HUDEP-2 (cell line): ENCODE measurements at regions not wholly inside any gene's neighbourhood (a gene's known extent, or its start where the extent isn't known, plus 50 kb on each side); places are given as distances from the start of the nearest gene placed in this dataset.
"Not testable (repeated sequence)": the region's sequence is repeated elsewhere in the genome, so short reads cannot be mapped to it uniquely, and the experiment has no call there.

Experiments
- DNase-seq, 76 experiments: peaks; one replicate each; lab custom pipeline; 2025; ENCODE audit not compliant: unreplicated experiment in 76 of 76; lab: John Stamatoyannopoulos, UW

- peak in 12 of 76 experiments; percentile 1 to 82 (median 42) for DNase-seq
Observed at GRCh38 chr7:97234494-97234893, 117.0 kb downstream of the SDHAF3 start.

- no peak for DNase-seq
Observed at GRCh38 chr7:97246317-97246716, 128.8 kb downstream of the SDHAF3 start.

DNA sequence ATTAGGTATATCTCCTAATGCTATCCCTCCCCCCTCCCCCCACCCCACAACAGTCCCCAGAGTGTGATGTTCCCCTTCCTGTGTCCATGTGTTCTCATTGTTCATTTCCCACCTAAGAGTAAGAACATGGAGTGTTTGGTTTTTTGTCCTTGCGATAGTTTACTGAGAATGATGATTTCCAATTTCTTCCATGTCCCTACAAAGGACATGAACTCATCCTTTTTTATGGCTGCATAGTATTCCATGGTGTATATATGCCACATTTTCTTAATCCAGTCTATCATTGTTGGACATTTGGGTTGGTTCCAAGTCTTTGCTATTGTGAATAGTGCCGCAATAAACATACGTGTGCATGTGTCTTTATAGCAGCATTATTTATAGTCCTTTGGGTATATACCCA, 140.7 kb downstream of the SDHAF3 start:
- not testable (repeated sequence) for DNase-seq

DNA sequence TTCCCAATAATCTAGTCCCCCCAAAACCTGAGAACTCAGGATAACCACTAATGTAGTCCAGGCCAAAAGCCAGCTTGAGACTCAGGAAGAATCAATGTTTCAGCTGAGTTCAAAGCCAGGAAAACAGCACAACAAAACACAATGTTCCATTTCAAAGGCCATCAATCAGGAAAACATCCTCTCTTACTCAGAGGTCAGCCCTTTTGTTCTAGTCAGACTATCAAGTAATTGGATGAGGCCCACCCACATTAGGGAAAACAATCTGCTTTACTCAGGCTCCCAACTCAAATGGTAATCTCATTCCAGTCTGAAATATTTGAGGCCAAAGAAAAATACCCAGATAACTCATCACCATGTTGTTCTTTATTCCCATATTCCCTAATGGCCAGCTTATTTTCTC, 152.2 kb downstream of the SDHAF3 start:
- no peak for DNase-seq

DNA sequence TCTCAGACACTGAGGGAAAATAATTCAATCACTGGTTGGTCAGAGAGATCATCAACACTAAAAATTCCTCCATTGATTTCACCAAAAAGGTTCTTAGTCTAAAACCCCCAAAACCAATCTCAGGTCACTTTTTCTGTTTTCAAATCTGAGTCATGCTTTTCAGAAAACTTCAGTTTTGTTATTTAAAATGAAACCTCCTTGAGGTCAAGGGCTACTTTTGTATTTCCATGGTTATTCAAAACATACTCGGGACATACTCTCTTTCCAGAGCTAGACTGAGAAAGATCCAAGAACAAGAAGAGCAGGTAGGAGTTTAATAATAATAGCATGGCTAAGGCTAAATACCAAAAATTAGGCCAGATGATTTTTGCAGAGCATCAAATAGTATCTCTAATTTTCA, 152.8 kb downstream of the SDHAF3 start:
- no peak for DNase-seq

DNA sequence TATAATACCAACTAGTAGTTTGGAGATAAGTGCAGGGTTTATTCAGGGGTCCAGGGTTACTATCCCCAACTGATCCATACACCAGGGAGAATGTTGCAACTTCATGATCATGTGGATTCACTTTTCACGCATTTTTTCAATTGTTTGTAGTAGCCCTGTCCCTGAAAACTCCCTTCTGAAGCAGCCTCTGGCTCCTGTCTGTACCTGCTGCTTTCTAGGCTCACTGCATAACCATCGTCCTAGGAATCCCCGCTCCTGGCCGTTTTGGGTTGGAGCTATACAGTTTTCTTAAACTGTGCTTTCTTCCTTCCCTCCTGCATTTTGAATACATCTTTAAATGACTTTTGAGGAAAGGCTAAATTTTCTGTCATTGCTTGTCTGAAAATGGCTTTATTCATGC, 154.1 kb downstream of the SDHAF3 start:
- DNase-seq = no peak

- DNase-seq = no peak
Observed at GRCh38 chr7:97272237-97272975, 154.9 kb downstream of the SDHAF3 start.

DNA sequence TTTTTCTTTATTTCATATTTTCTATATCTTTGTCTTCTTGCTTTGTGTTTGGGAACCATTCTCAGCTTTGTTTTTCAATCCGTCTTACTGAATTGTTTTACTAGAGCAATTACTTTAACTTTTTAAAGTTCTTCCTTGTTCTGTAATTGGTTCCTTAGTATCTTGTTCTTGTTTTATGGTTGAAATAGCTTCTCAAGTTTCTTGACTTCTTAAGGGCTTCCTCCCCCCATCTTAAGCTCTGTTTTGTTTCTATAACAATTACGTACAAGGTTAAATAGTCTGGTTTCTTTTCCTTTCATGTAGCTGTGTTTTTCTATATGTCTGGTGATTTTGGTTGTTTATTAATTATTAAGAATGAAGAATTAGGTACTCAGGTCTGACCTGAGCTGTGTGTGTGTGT, 158.0 kb downstream of the SDHAF3 start:
- DNase-seq = no peak

DNA sequence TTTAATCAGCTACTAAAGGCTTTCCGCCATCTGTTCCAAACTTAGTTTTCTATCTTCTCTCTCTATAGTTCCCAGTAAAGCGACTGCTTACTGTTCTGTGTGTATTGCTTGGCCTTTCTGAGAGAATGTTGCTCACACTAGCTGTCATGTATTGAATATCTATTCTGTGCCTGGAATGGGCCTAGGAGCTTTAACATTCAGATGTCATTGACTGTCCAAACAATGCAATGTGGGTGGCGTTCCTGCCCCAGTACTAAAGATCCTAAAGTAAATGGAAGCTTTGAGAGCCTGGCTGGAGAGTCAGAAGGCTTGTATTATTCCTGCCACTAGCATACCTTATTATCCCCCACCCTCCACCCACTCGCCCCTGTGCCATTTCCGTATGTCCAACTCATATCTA, 163.5 kb downstream of the SDHAF3 start:
- DNase-seq = no peak

- no peak for DNase-seq
Observed at GRCh38 chr7:97285348-97285747, 167.8 kb downstream of the SDHAF3 start.

DNA sequence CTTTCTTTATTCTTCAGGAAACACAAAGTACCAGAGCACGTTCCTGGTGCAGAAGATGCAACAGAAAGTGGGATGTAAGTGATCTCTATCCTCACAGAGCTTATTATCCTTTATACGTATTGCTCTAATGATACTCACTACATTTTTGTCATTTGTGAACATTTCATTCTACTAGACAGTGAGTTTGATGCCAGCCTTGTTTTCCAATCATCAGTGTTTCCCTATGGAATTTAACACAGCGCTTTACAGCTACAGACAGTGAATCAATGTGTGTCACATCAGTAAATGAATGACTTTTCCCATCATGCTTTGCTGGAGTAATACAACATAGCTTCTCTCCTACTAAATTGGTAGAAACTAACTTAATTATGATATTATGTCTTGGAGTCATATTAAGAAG, 175.5 kb downstream of the SDHAF3 start:
- no peak for DNase-seq

- DNase-seq = no peak
Observed at GRCh38 chr7:97298561-97298960, 181.1 kb downstream of the SDHAF3 start.

DNA sequence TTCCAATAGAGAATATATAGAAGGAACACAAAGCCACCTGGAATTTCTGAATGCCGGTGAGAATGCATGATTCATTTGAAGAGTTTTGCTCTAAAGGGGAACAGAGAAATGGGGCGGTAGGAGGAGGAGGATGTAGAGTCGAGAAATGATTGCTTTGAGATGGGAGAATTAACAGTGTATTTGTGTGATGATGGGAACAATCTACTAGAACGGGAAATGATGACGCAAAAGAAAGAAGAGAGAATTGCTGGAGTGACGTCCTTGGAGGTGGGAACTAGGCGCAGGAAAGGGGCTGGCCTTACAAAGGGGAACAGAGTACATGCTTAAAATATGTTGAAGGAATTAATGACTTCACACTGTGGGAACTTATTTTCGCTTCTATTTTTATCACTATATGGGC, 188.1 kb downstream of the SDHAF3 start:
- DNase-seq = no peak

GRCh38 chr7:97307521-97308108, 190.1 kb downstream of the SDHAF3 start:
- DNase-seq = no peak

GRCh38 chr7:97313900-97314299, 196.4 kb downstream of the SDHAF3 start:
- DNase-seq = no peak

DNA sequence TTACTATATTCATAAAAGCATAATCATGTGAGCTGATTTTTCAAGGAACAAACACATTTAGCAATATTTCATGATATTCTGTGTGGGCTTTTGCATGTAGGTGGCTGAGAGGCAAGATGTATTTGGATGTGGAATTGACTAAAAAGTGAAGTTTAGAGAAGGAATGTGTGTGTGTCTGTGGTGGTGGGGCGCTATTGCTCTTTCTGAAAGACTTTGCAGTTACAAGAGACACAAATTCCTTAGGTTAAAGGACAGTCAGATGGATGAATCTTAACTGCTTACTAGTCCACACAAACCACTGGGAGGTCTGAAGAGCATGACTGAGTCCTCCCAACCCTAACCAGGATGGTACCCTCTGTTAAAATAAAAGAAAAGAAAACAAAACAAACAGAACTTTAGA, 200.1 kb downstream of the SDHAF3 start:
- DNase-seq = no peak

GRCh38 chr7:97329871-97330270, 212.4 kb downstream of the SDHAF3 start:
- not testable (repeated sequence) for DNase-seq

DNA sequence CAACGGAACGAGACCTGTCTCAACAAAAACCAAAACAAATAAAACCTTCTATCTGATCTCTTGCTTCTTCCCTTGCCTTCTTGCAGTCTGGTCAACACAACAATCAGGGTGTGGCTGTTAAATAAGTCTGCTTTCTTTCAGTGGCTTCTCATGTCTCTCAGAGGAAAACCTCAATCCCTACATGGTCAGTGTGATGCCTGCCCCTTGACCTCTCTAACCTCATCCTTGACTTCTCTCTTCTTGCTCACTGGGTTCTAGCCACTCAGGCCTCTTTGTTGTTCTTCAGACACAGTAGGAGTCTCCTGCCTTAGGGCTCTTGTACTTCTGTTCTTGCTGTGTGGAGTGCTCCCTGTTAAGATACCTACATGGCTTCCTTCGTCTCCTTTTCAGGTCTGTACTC, 220.4 kb downstream of the SDHAF3 start:
- DNase-seq = no peak

GRCh38 chr7:97342512-97342911, 225.0 kb downstream of the SDHAF3 start:
- peak in 11 of 76 experiments; percentile 2 to 57 (median 20) for DNase-seq

- DNase-seq = no peak
Observed at GRCh38 chr7:97346349-97346748, 228.9 kb downstream of the SDHAF3 start.

DNA sequence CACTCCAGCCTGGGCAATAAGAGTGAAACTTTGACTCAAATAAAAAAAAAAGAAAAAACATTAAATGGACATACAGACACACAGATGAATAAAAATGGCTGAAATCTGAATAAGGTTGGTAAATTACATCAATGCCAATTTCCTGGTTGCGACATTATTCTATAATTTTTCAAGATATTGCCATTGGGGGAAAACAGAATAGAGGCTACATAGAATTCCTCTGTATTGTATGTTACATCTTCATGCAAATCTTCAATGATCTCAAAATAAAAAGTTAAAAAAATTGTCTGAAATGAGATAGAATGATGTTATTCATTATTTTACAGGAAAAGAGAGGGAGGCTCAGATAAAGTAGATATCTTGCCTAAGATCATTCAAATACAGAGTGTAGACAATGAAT, 234.0 kb downstream of the SDHAF3 start:
- no peak for DNase-seq

- DNase-seq = no peak
Observed at GRCh38 chr7:97357459-97357858, 240.0 kb downstream of the SDHAF3 start.

DNA sequence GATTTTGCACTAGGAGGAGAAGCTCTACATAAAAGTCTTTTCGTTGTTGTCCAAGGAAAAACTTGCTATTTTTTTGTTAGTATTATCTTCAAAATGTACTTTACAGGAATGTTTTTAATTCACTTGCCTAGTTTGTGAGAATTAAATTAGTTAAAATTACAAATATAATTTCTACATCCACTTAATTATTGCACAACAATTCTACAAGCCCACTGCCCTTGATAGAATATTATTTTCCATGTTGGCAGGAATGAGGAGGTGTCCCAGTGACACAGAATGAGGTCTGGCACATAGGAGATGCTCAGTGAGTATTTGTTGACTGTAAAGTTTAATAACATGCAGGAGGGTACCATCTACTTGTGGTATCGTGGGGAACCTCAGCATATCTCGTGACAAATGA, 255.4 kb downstream of the SDHAF3 start:
- no peak for DNase-seq
